HEK293 (cell line): ENCODE measurements at regions not wholly inside any gene's neighbourhood (a gene's known extent, or its start where the extent isn't known, plus 50 kb on each side); places are given as distances from the start of the nearest gene placed in this dataset.

Experiments used
- KLF10 ChIP-seq: fragments of 450-650 bp; IDR thresholded peaks from 2 replicates; pipeline ENCODE4 v1.5.1; 2018; ENCODE audit warnings: missing biosample characterization, mild to moderate bottlenecking, missing genetic modification characterization
- ZBTB1 ChIP-seq: fragments of 450-650 bp; formaldehyde crosslinking; IDR thresholded peaks from 2 replicates; pipeline ENCODE4 v1.5.1; 2016; ENCODE audit warnings: missing biosample characterization, missing genetic modification characterization
- ZNF274 ChIP-seq, 2 experiments: fragments of 200-500 bp in 1 of 2; fragments of 450-650 bp in 1 of 2; sonication (Bioruptor generic) in 1 of 2; formaldehyde crosslinking in 1 of 2; IDR thresholded peaks; 2 replicates each; pipeline versions ENCODE4 v1.5.1 to v1.6.1; 2014 to 2016; ENCODE audit warnings: borderline replicate concordance in 1 of 2, inconsistent platforms in 1 of 2, low read length in 1 of 2, missing biosample characterization in 1 of 2, missing genetic modification characterization in 1 of 2
- ZNF670 ChIP-seq: fragments of 450-650 bp; formaldehyde crosslinking; IDR thresholded peaks from 2 replicates; pipeline ENCODE4 v1.5.1; 2016; ENCODE audit warnings: missing biosample characterization, missing genetic modification characterization, low read depth
- ZNF785 ChIP-seq: fragments of 450-650 bp; formaldehyde crosslinking; IDR thresholded peaks from 2 replicates; pipeline ENCODE4 v1.5.1; 2016; ENCODE audit warnings: missing biosample characterization, missing genetic modification characterization
- TF ChIP-seq, protein P1 (sequence below): sonication (generic); formaldehyde crosslinking; IDR thresholded peaks from 2 replicates; pipeline ENCODE4 v1.8.1; 2022; ENCODE audit warnings: mild to moderate bottlenecking, moderate library complexity, missing genetic modification reagents
- TF ChIP-seq, protein P2 (sequence below): fragments of 450-650 bp; formaldehyde crosslinking; IDR thresholded peaks from 2 replicates; pipeline ENCODE4 v1.5.1; 2016; ENCODE audit warnings: missing biosample characterization, missing genetic modification characterization
- TF ChIP-seq, protein P3 (sequence below): fragments of 450-650 bp; formaldehyde crosslinking; IDR thresholded peaks from 2 replicates; pipeline ENCODE4 v1.5.1; 2016; ENCODE audit warnings: missing biosample characterization, missing genetic modification characterization
- TF ChIP-seq, protein P4 (sequence below): fragments of 450-650 bp; formaldehyde crosslinking; IDR thresholded peaks from 2 replicates; pipeline ENCODE4 v1.5.1; 2016; ENCODE audit warnings: missing biosample characterization, missing genetic modification characterization

DNA sequence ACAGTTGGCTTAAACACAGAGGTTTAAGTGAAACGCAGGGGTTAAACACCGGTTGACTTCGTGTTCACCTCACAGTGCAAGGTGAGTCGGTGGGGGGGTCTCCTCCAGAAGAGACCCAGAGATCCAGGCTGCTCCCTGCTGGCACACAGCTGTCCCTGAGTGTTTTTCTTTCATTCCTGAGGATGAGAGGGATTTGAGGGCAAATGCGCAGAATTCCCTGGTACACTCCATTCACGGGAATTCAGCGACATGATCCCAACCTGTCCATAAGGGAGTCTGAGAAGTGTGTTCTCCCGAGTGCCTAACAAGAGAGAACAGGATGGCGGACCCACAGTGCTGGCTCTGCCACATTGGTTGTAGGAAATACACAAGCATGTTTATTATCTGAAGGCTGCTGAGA lies 107.2 kb upstream of the ESRRB start:
- TF ChIP-seq ZNF274 (IDR thresholded peaks at IDR 0.05; ENCODE audit: low read length) (no peak), ZNF274 (tag by site-specific recombination; IDR thresholded peaks at IDR 0.05; ENCODE audit: borderline replicate concordance) (no peak), ZNF670 (tag by site-specific recombination) (no peak), KLF10 (tag by site-specific recombination) (no peak), ZNF785 (no peak), ZBTB1 (tag by site-specific recombination) (no peak)
- TF ChIP-seq, protein P1, sequence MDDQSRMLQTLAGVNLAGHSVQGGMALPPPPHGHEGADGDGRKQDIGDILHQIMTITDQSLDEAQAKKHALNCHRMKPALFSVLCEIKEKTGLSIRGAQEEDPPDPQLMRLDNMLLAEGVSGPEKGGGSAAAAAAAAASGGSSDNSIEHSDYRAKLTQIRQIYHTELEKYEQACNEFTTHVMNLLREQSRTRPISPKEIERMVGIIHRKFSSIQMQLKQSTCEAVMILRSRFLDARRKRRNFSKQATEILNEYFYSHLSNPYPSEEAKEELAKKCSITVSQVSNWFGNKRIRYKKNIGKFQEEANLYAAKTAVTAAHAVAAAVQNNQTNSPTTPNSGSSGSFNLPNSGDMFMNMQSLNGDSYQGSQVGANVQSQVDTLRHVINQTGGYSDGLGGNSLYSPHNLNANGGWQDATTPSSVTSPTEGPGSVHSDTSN = no peak
- TF ChIP-seq, protein P2, sequence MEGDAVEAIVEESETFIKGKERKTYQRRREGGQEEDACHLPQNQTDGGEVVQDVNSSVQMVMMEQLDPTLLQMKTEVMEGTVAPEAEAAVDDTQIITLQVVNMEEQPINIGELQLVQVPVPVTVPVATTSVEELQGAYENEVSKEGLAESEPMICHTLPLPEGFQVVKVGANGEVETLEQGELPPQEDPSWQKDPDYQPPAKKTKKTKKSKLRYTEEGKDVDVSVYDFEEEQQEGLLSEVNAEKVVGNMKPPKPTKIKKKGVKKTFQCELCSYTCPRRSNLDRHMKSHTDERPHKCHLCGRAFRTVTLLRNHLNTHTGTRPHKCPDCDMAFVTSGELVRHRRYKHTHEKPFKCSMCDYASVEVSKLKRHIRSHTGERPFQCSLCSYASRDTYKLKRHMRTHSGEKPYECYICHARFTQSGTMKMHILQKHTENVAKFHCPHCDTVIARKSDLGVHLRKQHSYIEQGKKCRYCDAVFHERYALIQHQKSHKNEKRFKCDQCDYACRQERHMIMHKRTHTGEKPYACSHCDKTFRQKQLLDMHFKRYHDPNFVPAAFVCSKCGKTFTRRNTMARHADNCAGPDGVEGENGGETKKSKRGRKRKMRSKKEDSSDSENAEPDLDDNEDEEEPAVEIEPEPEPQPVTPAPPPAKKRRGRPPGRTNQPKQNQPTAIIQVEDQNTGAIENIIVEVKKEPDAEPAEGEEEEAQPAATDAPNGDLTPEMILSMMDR (tag by site-specific recombination) = no peak
- TF ChIP-seq, protein P3, sequence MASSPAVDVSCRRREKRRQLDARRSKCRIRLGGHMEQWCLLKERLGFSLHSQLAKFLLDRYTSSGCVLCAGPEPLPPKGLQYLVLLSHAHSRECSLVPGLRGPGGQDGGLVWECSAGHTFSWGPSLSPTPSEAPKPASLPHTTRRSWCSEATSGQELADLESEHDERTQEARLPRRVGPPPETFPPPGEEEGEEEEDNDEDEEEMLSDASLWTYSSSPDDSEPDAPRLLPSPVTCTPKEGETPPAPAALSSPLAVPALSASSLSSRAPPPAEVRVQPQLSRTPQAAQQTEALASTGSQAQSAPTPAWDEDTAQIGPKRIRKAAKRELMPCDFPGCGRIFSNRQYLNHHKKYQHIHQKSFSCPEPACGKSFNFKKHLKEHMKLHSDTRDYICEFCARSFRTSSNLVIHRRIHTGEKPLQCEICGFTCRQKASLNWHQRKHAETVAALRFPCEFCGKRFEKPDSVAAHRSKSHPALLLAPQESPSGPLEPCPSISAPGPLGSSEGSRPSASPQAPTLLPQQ (tag by site-specific recombination) = no peak
- TF ChIP-seq, protein P4, sequence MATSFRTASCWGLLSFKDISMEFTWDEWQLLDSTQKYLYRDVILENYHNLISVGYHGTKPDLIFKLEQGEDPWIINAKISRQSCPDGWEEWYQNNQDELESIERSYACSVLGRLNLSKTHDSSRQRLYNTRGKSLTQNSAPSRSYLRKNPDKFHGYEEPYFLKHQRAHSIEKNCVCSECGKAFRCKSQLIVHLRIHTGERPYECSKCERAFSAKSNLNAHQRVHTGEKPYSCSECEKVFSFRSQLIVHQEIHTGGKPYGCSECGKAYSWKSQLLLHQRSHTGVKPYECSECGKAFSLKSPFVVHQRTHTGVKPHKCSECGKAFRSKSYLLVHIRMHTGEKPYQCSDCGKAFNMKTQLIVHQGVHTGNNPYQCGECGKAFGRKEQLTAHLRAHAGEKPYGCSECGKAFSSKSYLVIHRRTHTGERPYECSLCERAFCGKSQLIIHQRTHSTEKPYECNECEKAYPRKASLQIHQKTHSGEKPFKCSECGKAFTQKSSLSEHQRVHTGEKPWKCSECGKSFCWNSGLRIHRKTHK (tag by site-specific recombination) = no peak
